KMS-11 (cell line): ENCODE measurements at regions not wholly inside any gene's neighbourhood (a gene's known extent, or its start where the extent isn't known, plus 50 kb on each side); places are given as distances from the start of the nearest gene placed in this dataset.
"Not testable (repeated sequence)": the region's sequence is repeated elsewhere in the genome, so short reads cannot be mapped to it uniquely, and the experiment has no call there.

Experiments
- H2AFZ ChIP-seq: fragments of 200-600 bp; sonication (generic); 2 replicates; pipeline ENCODE4 v1.6.1; 2016; ENCODE audit warnings: antibody characterized with exemption, mixed run types, low read depth
- H3K27ac ChIP-seq: fragments of 200-600 bp; sonication (generic); 2 replicates; pipeline ENCODE4 v1.6.1; 2016; ENCODE audit warnings: mild to moderate bottlenecking, mixed run types
- H3K27me3 ChIP-seq: fragments of 200-600 bp; sonication (generic); 2 replicates; pipeline ENCODE4 v1.6.1; 2017; ENCODE audit warnings: mild to moderate bottlenecking, low read depth, mixed run types, moderate library complexity; ENCODE audit not compliant: insufficient read depth
- H3K36me3 ChIP-seq: fragments of 200-600 bp; sonication (generic); 2 replicates; pipeline ENCODE4 v1.6.1; 2017; ENCODE audit warnings: mild to moderate bottlenecking, mixed run types; ENCODE audit not compliant: insufficient read depth
- H3K4me1 ChIP-seq: fragments of 200-600 bp; sonication (generic); 2 replicates; pipeline ENCODE4 v1.6.1; 2016; ENCODE audit warnings: mild to moderate bottlenecking, low read depth, mixed run types; ENCODE audit not compliant: poor library complexity, severe bottlenecking
- H3K4me2 ChIP-seq: fragments of 200-600 bp; sonication (generic); 2 replicates; pipeline ENCODE4 v1.7.0; 2016; ENCODE audit warnings: mild to moderate bottlenecking, mixed run types
- H3K4me3 ChIP-seq: fragments of 200-600 bp; sonication (generic); IDR thresholded peaks from 2 replicates; pipeline ENCODE4 v1.6.1; 2017; ENCODE audit warnings: low read depth, low read length, mixed read lengths; ENCODE audit not compliant: insufficient read depth
- H3K79me2 ChIP-seq: fragments of 200-600 bp; sonication (generic); 2 replicates; pipeline ENCODE4 v1.6.1; 2016; ENCODE audit warnings: low read depth, mixed run types; ENCODE audit not compliant: insufficient read depth
- H3K9ac ChIP-seq: fragments of 200-600 bp; sonication (generic); 2 replicates; pipeline ENCODE4 v1.6.1; 2016; ENCODE audit warnings: mild to moderate bottlenecking, mixed run types
- H4K20me1 ChIP-seq: fragments of 200-600 bp; sonication (generic); 2 replicates; pipeline ENCODE4 v1.6.1; 2016; ENCODE audit warnings: mild to moderate bottlenecking, mixed run types; ENCODE audit not compliant: insufficient read depth
- CTCF ChIP-seq: fragments of 200-600 bp; sonication (generic); conservative IDR thresholded peaks from 2 replicates; pipeline ENCODE4 v1.6.1; 2017; ENCODE audit warnings: low read depth, mild to moderate bottlenecking, antibody characterized with exemption, low read length, moderate library complexity, mixed read lengths

GRCh38 chr2:54053830-54054229 lies 61.6 kb upstream of the ACYP2 start:
- Histone ChIP-seq H2AFZ (peak overlapping the region; percentile 66), H4K20me1 (no peaks in the 10 kb centered on the region), H3K4me2 (peak overlapping the region; percentile 61), H3K36me3 (no peaks in the 10 kb centered on the region), H3K4me3 (no peak overlapping the region), H3K27ac (peak overlapping the region; percentile 63), H3K4me1 (peaks cover 64% of the 10 kb centered on the region), H3K9ac (peak overlapping the region; percentile 9), H3K27me3 (no peaks in the 10 kb centered on the region), H3K79me2 (no peaks in the 10 kb centered on the region)
- TF ChIP-seq CTCF: no peak

GRCh38 chr2:54052825-54053718 lies 62.3 kb upstream of the ACYP2 start:
- TF ChIP-seq CTCF: peak; percentile 55; the same call in 1 of the 2 replicates
- Histone ChIP-seq H3K9ac (peak overlapping the region; percentile 9; the same call in 1 of the 2 replicates), H3K4me2 (peak overlapping the region; percentile 61)

GRCh38 chr2:54050445-54050844 lies 65.0 kb upstream of the ACYP2 start:
- Histone ChIP-seq H3K27ac (no peak overlapping the region), H4K20me1 (no peaks in the 10 kb centered on the region), H3K4me3 (no peak overlapping the region), H3K27me3 (no peaks in the 10 kb centered on the region), H2AFZ (no peak overlapping the region), H3K4me2 (no peak overlapping the region), H3K36me3 (no peaks in the 10 kb centered on the region), H3K79me2 (no peaks in the 10 kb centered on the region), H3K4me1 (peaks cover 45% of the 10 kb centered on the region), H3K9ac (no peak overlapping the region)
- TF ChIP-seq CTCF: no peak

More at GRCh38 chr2:54052825-54053718, 62.3 kb upstream of the ACYP2 start:
- Histone ChIP-seq H3K27ac (peak overlapping the region; percentile 63), H3K27me3 (no peaks in the 10 kb centered on the region), H4K20me1 (no peaks in the 10 kb centered on the region), H3K79me2 (no peaks in the 10 kb centered on the region), H3K36me3 (no peaks in the 10 kb centered on the region), H3K4me1 (peaks cover 64% of the 10 kb centered on the region), H3K4me3 (no peak overlapping the region), H2AFZ (peak overlapping the region; percentile 66)

- TF ChIP-seq CTCF: no peak
- Histone ChIP-seq H3K4me2 (no peak overlapping the region), H3K27me3 (no peaks in the 10 kb centered on the region), H3K4me3 (no peak overlapping the region), H3K4me1 (peaks cover 34% of the 10 kb centered on the region), H3K9ac (no peak overlapping the region), H3K36me3 (no peaks in the 10 kb centered on the region), H2AFZ (no peak overlapping the region), H4K20me1 (no peaks in the 10 kb centered on the region), H3K79me2 (no peaks in the 10 kb centered on the region), H3K27ac (no peak overlapping the region)
Measured at GRCh38 chr2:54049365-54049764, 66.0 kb upstream of the ACYP2 start.

GRCh38 chr2:54048896-54049295 lies 66.5 kb upstream of the ACYP2 start:
- H3K4me1 ChIP-seq: peaks cover 29% of the 10 kb centered on the region
- not testable (repeated sequence) for H4K20me1 ChIP-seq, H3K27me3 ChIP-seq, H3K9ac ChIP-seq, H3K4me3 ChIP-seq, H3K4me2 ChIP-seq, H3K79me2 ChIP-seq, H3K27ac ChIP-seq, H3K36me3 ChIP-seq, H2AFZ ChIP-seq
